ENCODE measurements at regions not wholly inside any gene's neighbourhood (a gene's known extent, or its start where the extent isn't known, plus 50 kb on each side); places are given as distances from the start of the nearest gene placed in this dataset.
A peak's percentile ranks its signal among the peaks of the same experiment; 100 is the strongest.

GRCh38 chr19:33902395-33902794 is 105.7 kb downstream of the KCTD15 start:
- no peak for DNase-seq (ENCODE audit: low spot score in 2 of 2, unreplicated experiment in 2 of 2)
- Mint-ChIP-seq H3K4me3 (no peak overlapping the region), H3K27me3 (ENCODE audit: low read depth) (peaks cover 14% of the 10 kb centered on the region), H3K27ac (no peak overlapping the region), H3K4me1 (peaks cover 10% of the 10 kb centered on the region), H3K36me3 (no peaks in the 10 kb centered on the region), H3K9me3 (peaks cover 21% of the 10 kb centered on the region)
- TF ChIP-seq CTCF (IDR thresholded peaks at IDR 0.05; ENCODE audit: unreplicated experiment), result no peak

GRCh38 chr19:33902802-33903488 is 106.3 kb downstream of the KCTD15 start:
- no peak for TF ChIP-seq CTCF (IDR thresholded peaks at IDR 0.05; ENCODE audit: unreplicated experiment)
- Mint-ChIP-seq H3K9me3 (peaks cover 16% of the 10 kb centered on the region), H3K27ac (no peak overlapping the region), H3K4me3 (no peak overlapping the region), H3K36me3 (no peaks in the 10 kb centered on the region), H3K27me3 (ENCODE audit: low read depth) (peaks cover 19% of the 10 kb centered on the region), H3K4me1 (peaks cover 10% of the 10 kb centered on the region)
- DNase-seq (ENCODE audit: low spot score in 2 of 2, unreplicated experiment in 2 of 2), result no peak

DNA sequence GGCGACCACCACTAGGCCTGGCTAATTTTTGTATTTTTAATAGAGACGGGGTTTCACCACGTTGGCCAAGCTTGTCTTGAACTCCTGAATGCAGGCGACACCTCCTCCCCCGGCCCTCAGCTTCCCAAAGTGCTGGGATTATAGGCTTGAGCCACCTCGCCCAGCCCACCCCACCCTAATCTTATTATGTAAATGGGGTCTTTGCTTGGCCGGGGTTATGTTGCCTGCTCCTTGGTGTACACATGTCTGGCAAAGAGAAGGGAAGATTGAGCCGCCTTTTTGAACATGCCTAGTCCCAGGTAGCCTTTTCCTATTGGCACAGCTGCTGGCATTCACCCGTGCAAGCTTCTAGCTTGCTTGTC is 106.8 kb downstream of the KCTD15 start:
- DNase-seq (ENCODE audit: low spot score in 2 of 2, unreplicated experiment in 2 of 2), result no peak
- H3K36me3 Mint-ChIP-seq, result no peaks in the 10 kb centered on the region
- H3K9me3 Mint-ChIP-seq, result peaks cover 11% of the 10 kb centered on the region
- H3K4me1 Mint-ChIP-seq, result peaks cover 10% of the 10 kb centered on the region
- H3K27me3 Mint-ChIP-seq (ENCODE audit: low read depth), result peaks cover 24% of the 10 kb centered on the region
- no peak overlapping the region for H3K4me3 Mint-ChIP-seq
- no peak for TF ChIP-seq CTCF (IDR thresholded peaks at IDR 0.05; ENCODE audit: unreplicated experiment)
- H3K27ac Mint-ChIP-seq, result no peak overlapping the region

GRCh38 chr19:33904681-33905080 is 108.0 kb downstream of the KCTD15 start:
- no peak overlapping the region for H3K27ac Mint-ChIP-seq
- peaks cover 31% of the 10 kb centered on the region for H3K27me3 Mint-ChIP-seq (ENCODE audit: low read depth)
- H3K9me3 Mint-ChIP-seq, result peaks cover 4% of the 10 kb centered on the region
- TF ChIP-seq CTCF (IDR thresholded peaks at IDR 0.05; ENCODE audit: unreplicated experiment), result no peak
- no peak for DNase-seq (ENCODE audit: low spot score in 2 of 2, unreplicated experiment in 2 of 2)
- peaks cover 10% of the 10 kb centered on the region for H3K4me1 Mint-ChIP-seq
- peak overlapping the region; percentile 79 for H3K4me3 Mint-ChIP-seq
- H3K36me3 Mint-ChIP-seq, result no peaks in the 10 kb centered on the region

GRCh38 chr19:33905473-33905936 is 108.8 kb downstream of the KCTD15 start:
- H3K36me3 Mint-ChIP-seq, result no peaks in the 10 kb centered on the region
- peaks cover 10% of the 10 kb centered on the region for H3K4me1 Mint-ChIP-seq
- peak overlapping the region; percentile 79 for H3K4me3 Mint-ChIP-seq
- no peaks in the 10 kb centered on the region for H3K9me3 Mint-ChIP-seq
- peak in 1 of 2 experiments; percentile 45 for DNase-seq (ENCODE audit: low spot score in 2 of 2, unreplicated experiment in 2 of 2)
- TF ChIP-seq CTCF (IDR thresholded peaks at IDR 0.05; ENCODE audit: unreplicated experiment), result no peak
- H3K27me3 Mint-ChIP-seq (ENCODE audit: low read depth), result peaks cover 31% of the 10 kb centered on the region
- peak overlapping the region; percentile 73 for H3K27ac Mint-ChIP-seq
